ENCODE measurements at regions not wholly inside any gene's neighbourhood (a gene's known extent, or its start where the extent isn't known, plus 50 kb on each side); places are given as distances from the start of the nearest gene placed in this dataset.

DNA sequence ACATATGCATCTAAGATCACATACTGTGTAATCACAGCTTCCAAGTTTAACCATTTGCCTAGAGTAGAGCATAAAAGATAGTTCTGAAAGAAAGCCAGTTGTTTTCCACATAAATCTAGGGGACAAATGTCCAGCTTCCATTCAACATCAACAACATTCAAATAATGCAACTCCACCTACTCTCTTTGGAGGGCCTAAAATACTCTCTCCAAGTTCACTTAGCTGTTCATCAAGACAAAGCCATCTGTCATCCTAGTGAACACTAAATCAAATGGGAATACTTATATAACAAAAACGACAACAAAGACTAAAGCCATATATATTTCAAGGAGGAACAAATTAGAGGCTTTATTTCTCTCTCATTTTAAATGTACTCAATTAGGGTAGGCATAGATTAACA is 221.5 kb upstream of the CDH2 start:
- TF ChIP-seq CHD2 (IDR thresholded peaks at IDR 0.05; ENCODE audit: low read length), result no peak
- TF ChIP-seq, protein P1, sequence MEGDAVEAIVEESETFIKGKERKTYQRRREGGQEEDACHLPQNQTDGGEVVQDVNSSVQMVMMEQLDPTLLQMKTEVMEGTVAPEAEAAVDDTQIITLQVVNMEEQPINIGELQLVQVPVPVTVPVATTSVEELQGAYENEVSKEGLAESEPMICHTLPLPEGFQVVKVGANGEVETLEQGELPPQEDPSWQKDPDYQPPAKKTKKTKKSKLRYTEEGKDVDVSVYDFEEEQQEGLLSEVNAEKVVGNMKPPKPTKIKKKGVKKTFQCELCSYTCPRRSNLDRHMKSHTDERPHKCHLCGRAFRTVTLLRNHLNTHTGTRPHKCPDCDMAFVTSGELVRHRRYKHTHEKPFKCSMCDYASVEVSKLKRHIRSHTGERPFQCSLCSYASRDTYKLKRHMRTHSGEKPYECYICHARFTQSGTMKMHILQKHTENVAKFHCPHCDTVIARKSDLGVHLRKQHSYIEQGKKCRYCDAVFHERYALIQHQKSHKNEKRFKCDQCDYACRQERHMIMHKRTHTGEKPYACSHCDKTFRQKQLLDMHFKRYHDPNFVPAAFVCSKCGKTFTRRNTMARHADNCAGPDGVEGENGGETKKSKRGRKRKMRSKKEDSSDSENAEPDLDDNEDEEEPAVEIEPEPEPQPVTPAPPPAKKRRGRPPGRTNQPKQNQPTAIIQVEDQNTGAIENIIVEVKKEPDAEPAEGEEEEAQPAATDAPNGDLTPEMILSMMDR (IDR thresholded peaks at IDR 0.05; ENCODE audit: control extremely low read depth in 1 of 3, insufficient read depth in 1 of 3, low read depth in 1 of 3, low read length in 3 of 3), result no peak
- no peak for TF ChIP-seq RXRA (IDR thresholded peaks at IDR 0.05; ENCODE audit: insufficient read depth, low read depth, low read length)
- TF ChIP-seq, protein P2, sequence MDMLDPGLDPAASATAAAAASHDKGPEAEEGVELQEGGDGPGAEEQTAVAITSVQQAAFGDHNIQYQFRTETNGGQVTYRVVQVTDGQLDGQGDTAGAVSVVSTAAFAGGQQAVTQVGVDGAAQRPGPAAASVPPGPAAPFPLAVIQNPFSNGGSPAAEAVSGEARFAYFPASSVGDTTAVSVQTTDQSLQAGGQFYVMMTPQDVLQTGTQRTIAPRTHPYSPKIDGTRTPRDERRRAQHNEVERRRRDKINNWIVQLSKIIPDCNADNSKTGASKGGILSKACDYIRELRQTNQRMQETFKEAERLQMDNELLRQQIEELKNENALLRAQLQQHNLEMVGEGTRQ (IDR thresholded peaks at IDR 0.05; ENCODE audit: low read length), result no peak
